NT2/D1 (cell line): ENCODE measurements at regions not wholly inside any gene's neighbourhood (a gene's known extent, or its start where the extent isn't known, plus 50 kb on each side); places are given as distances from the start of the nearest gene placed in this dataset.
"Not testable (repeated sequence)": the region's sequence is repeated elsewhere in the genome, so short reads cannot be mapped to it uniquely, and the experiment has no call there.

ENCODE experiments used
- DNase-seq: peaks from one replicate; pipeline ENCODE4 v3.0.0-alpha.2; 2011; ENCODE audit warnings: low read depth, low spot score
- H3K27me3 ChIP-seq: 2 replicates; pipeline ENCODE4 v1.6.0; 2011; ENCODE audit warnings: mild to moderate bottlenecking; ENCODE audit not compliant: insufficient read length, insufficient read depth
- H3K36me3 ChIP-seq: 2 replicates; pipeline ENCODE4 v1.6.1; 2011; ENCODE audit warnings: mild to moderate bottlenecking, low read length, mixed read lengths; ENCODE audit not compliant: insufficient read depth, insufficient read length
- H3K4me1 ChIP-seq: 2 replicates; pipeline ENCODE4 v1.5.1; 2011; ENCODE audit not compliant: insufficient read depth, insufficient read length
- H3K4me3 ChIP-seq: 2 replicates; pipeline ENCODE4 v1.5.1; 2011; ENCODE audit warnings: low read depth; ENCODE audit not compliant: insufficient read length
- H3K9ac ChIP-seq: 2 replicates; pipeline ENCODE4 v1.6.0; 2011; ENCODE audit warnings: low read depth; ENCODE audit not compliant: insufficient read length
- H3K9me3 ChIP-seq: 2 replicates; pipeline ENCODE4 v1.5.1; 2011; ENCODE audit warnings: mild to moderate bottlenecking, low read length; ENCODE audit not compliant: insufficient read depth
- SUZ12 ChIP-seq: IDR thresholded peaks from 2 replicates; pipeline ENCODE4 v1.6.1; 2011; ENCODE audit not compliant: insufficient read length, insufficient read depth; ENCODE audit errors: extremely low read depth
- YY1 ChIP-seq: IDR thresholded peaks from 2 replicates; pipeline ENCODE4 v1.6.1; 2011; ENCODE audit not compliant: insufficient read length, insufficient read depth
- ZNF274 ChIP-seq: IDR thresholded peaks from 2 replicates; pipeline ENCODE4 v1.6.1; 2011; ENCODE audit warnings: mild to moderate bottlenecking, low read depth, low read length

DNA sequence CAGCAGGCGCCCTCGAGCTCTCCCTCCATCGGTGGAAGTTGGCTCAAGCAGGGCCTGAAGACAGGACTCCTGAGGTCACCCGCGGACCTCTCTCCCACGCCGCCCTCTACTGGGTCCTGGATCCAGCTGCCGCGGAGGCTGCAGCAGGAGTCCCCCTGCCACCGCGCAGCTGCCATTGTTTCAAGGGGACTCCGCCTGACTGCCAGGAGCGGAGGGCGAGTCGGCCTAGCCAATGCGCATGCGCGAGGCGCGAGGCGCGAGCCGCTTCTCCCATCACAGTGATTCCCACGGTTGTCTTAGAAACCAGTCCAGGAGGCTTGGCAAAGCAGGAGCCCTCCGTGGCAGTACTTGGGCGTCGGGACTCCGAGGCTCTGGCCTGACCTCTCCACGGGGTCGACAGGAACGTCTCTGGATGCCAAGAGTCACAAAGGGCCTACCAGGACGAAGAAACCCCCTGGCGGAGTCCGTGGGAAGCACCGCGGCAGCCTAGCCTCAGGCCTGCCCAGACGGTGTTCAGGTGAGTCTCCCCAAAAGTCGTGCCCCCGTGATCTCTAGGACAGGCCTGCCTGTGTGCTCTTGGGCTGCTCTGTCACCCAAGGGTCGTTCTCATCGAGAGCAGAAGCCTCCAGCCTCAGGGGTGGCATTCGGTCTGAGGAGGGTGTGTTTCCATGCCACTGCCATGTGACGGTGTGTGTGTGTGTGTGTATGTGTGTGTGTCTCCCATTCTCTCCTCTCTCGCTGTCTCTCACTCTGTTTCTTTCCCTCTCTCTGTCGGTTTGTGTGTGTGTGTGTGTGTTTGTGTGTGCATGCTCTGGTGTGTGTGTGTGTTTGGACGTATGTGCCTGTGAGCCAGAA lies 290.6 kb upstream of the ZNF337 start:
- Histone ChIP-seq H3K9ac (no peak overlapping the region), H3K9me3 (peaks cover 5% of the 10 kb centered on the region; the same call in 1 of the 2 replicates), H3K36me3 (no peaks in the 10 kb centered on the region), H3K4me3 (peak overlapping the region; percentile 15), H3K27me3 (peaks cover 14% of the 10 kb centered on the region), H3K4me1 (no peaks in the 10 kb centered on the region)
- TF ChIP-seq ZNF274 (no peak), SUZ12 (no peak), YY1 (no peak)
- DNase-seq = no peak

DNA sequence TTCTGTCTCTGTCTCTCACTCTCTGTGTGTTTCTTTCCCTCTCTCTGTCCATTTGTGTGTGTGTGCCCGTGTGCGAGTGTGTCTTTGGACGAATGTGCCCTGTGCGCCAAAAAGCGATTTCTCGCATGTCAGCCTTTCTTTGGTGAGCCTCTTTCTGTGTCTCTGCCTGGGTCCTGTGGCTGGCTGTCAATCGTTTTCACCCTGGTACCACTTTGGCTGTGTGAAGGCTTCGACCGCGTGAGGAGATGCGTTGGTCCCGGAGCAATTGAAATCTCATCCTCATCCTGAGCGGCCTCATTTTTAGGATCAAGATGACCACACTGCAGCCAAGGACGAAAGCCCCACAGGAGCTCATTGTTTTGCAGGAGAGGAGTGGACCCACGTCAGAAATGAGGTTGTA lies 288.9 kb upstream of the ZNF337 start:
- no peak for DNase-seq
- no peak overlapping the region for H3K9ac ChIP-seq
- peaks cover 5% of the 10 kb centered on the region; the same call in 1 of the 2 replicates for H3K9me3 ChIP-seq
- H3K4me1 ChIP-seq = no peaks in the 10 kb centered on the region
- no peaks in the 10 kb centered on the region for H3K36me3 ChIP-seq
- TF ChIP-seq YY1 = no peak
- TF ChIP-seq SUZ12 = no peak
- TF ChIP-seq ZNF274 = no peak
- H3K4me3 ChIP-seq = no peak overlapping the region
- peaks cover 14% of the 10 kb centered on the region for H3K27me3 ChIP-seq

GRCh38 chr20:25984933-25985332 lies 288.3 kb upstream of the ZNF337 start:
- no peak for TF ChIP-seq SUZ12
- H3K9ac ChIP-seq = no peak overlapping the region
- DNase-seq = no peak
- no peaks in the 10 kb centered on the region for H3K4me1 ChIP-seq
- H3K9me3 ChIP-seq = peaks cover 5% of the 10 kb centered on the region; the same call in 1 of the 2 replicates
- H3K27me3 ChIP-seq = peaks cover 14% of the 10 kb centered on the region
- H3K36me3 ChIP-seq = no peaks in the 10 kb centered on the region
- H3K4me3 ChIP-seq = no peak overlapping the region

GRCh38 chr20:25982701-25983100 lies 286.0 kb upstream of the ZNF337 start:
- not testable (repeated sequence) for H3K4me1 ChIP-seq, H3K4me3 ChIP-seq, H3K9me3 ChIP-seq, H3K36me3 ChIP-seq, H3K9ac ChIP-seq, DNase-seq
- H3K27me3 ChIP-seq = peaks cover 10% of the 10 kb centered on the region

- H3K9me3 ChIP-seq, H3K9ac ChIP-seq, H3K36me3 ChIP-seq, H3K4me1 ChIP-seq, H3K27me3 ChIP-seq, H3K4me3 ChIP-seq, DNase-seq: not testable (repeated sequence)
Measured at GRCh38 chr20:25978450-25979190, 282.0 kb upstream of the ZNF337 start.

DNA sequence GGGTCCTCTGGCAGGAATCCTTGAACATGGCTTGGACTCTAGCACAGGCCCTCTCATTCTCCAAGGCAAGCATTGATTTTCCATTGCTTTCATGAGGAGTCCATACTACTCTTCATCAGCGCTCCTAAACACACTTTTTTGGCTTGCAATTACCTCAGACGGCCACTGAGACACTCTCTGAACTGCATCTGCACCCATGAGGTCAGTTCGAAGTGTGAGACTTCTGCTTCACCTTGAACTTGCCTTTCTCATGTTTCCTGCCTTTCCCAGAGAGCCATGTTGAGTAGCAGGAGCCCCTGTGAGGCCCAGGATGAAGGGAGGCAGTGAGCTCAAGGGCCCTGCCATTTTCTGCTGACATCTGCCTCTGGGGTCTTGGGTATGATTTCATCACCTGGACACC lies 279.2 kb upstream of the ZNF337 start:
- DNase-seq, H3K27me3 ChIP-seq, H3K9ac ChIP-seq: not testable (repeated sequence)

DNA sequence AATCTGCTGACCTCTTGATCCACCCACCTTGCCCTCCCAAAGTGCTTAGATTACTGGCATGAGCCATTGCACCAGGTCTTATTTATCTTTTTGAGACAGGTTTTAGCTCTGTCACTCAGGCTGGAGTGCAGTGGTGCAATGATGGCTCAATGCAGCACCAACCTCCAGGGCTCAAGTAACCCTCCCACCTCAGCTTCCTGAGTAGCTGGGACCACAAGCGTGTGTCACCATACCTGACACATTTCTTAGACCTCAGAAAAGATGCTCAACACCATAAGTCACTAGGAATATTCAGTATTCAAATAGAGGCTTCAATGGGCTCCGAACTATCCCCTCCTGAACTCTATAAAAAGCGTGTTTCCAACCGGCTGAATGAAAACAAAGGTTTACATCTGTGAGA lies 268.6 kb upstream of the ZNF337 start:
- H3K36me3 ChIP-seq, H3K9ac ChIP-seq, H3K4me1 ChIP-seq, DNase-seq, H3K27me3 ChIP-seq, H3K4me3 ChIP-seq, H3K9me3 ChIP-seq: not testable (repeated sequence)

More for the DNA sequence above, 279.2 kb upstream of the ZNF337 start:
- H3K36me3 ChIP-seq, H3K9me3 ChIP-seq, H3K4me3 ChIP-seq, H3K4me1 ChIP-seq: not testable (repeated sequence)

GRCh38 chr20:25953876-25954275 lies 257.2 kb upstream of the ZNF337 start:
- H3K4me3 ChIP-seq, H3K9me3 ChIP-seq, H3K4me1 ChIP-seq, H3K36me3 ChIP-seq, H3K9ac ChIP-seq, H3K27me3 ChIP-seq, DNase-seq: not testable (repeated sequence)

- not testable (repeated sequence) for H3K27me3 ChIP-seq, H3K9me3 ChIP-seq, H3K4me3 ChIP-seq, DNase-seq, H3K4me1 ChIP-seq, H3K9ac ChIP-seq, H3K36me3 ChIP-seq
Measured at GRCh38 chr20:25935230-25935629, 238.6 kb upstream of the ZNF337 start.

DNA sequence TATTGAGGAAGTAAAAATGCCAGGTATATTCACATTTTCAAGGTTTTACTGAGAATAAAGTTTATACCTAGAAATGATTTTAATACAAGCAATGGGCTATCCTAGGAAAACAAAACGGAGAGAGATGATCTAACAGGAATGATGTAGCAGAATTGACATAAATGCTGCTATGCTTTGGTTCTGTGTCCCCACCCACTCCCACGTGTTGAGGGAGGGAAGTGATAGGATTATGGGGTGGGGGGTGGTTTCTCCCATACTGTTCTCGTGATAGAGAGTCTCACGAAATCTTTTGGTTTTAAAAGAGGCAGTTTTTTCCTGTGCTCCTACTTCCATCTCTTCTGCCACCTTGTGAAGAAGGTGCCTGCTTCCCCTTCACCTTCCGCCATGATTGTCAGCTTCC lies 236.2 kb upstream of the ZNF337 start:
- not testable (repeated sequence) for H3K9me3 ChIP-seq

DNA sequence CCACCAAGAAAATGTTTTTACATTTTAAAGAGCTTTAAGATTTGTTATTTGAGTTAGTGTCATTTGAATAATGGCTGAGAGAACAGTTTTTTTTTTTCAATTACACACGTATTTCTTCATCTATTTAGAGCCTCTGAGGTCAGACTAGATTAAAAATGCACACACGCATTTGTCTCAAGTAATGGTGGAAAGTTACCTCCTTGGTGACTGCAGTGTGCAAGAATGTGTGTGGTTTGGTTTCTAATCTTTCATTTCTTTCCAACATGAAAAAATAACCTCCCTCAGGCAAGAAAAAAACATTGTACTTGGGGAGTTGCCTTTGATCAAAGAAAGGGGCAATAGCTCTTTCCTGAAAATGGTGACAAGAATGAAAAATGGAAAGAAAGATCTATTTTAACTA lies 235.5 kb upstream of the ZNF337 start:
- not testable (repeated sequence) for H3K27me3 ChIP-seq, H3K4me3 ChIP-seq, H3K9me3 ChIP-seq, H3K36me3 ChIP-seq, H3K4me1 ChIP-seq, H3K9ac ChIP-seq, DNase-seq

More for the DNA sequence above, 236.2 kb upstream of the ZNF337 start:
- not testable (repeated sequence) for DNase-seq, H3K4me1 ChIP-seq, H3K36me3 ChIP-seq, H3K27me3 ChIP-seq, H3K4me3 ChIP-seq, H3K9ac ChIP-seq
